GM20000 (cell line): ENCODE measurements at regions not wholly inside any gene's neighbourhood (a gene's known extent, or its start where the extent isn't known, plus 50 kb on each side); places are given as distances from the start of the nearest gene placed in this dataset.

ENCODE experiments used
- DNase-seq: peaks from one replicate; pipeline ENCODE4 v3.0.0; 2012; ENCODE audit warnings: low spot score
- TF ChIP-seq, protein P1 (sequence below): IDR thresholded peaks from 2 replicates; pipeline ENCODE4 v1.5.1; 2012; ENCODE audit warnings: mild to moderate bottlenecking, control low read depth; ENCODE audit errors: extremely low read depth, missing control alignments

DNA sequence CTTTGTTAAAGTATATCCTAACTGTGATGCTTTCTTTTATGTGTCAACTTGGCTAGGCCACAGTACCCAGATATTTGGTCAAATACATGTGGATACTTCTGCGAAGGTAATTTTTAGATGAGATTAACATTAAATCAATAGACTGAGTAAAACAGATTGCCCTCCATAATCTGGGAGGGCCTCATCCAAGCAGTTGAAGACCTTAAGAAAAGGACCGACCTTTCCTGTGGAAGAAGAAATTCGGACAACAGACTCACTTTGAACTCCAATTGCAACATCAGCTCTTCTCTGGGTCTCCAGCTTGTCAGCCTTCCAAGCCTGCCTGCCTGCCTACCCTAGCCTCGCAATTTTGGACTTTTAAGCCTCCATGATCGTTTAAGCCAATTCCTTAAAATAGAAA, 57.9 kb upstream of the DOCK9 start:
- TF ChIP-seq, protein P1, sequence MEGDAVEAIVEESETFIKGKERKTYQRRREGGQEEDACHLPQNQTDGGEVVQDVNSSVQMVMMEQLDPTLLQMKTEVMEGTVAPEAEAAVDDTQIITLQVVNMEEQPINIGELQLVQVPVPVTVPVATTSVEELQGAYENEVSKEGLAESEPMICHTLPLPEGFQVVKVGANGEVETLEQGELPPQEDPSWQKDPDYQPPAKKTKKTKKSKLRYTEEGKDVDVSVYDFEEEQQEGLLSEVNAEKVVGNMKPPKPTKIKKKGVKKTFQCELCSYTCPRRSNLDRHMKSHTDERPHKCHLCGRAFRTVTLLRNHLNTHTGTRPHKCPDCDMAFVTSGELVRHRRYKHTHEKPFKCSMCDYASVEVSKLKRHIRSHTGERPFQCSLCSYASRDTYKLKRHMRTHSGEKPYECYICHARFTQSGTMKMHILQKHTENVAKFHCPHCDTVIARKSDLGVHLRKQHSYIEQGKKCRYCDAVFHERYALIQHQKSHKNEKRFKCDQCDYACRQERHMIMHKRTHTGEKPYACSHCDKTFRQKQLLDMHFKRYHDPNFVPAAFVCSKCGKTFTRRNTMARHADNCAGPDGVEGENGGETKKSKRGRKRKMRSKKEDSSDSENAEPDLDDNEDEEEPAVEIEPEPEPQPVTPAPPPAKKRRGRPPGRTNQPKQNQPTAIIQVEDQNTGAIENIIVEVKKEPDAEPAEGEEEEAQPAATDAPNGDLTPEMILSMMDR = no peak

DNA sequence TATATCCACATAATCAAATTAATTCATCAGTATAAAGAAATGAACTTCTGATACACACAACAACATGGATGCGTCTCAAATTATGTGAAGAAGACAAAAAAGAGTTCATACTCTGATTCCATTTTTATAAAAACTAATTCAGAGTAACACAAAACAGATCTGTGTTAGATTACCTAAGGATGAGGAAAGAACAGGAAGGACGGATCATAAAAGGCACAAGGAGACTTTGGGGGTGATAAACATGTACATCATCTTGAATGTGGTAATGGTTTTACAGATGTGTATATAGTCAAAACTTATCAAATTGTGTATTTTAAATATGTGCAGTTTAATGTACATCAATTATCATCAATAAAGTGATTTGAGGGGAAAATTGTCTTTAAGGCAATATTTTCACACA, 59.9 kb upstream of the DOCK9 start:
- no peak for DNase-seq
- TF ChIP-seq, protein P1 = no peak

More for the DNA sequence above, 57.9 kb upstream of the DOCK9 start:
- no peak for DNase-seq

DNA sequence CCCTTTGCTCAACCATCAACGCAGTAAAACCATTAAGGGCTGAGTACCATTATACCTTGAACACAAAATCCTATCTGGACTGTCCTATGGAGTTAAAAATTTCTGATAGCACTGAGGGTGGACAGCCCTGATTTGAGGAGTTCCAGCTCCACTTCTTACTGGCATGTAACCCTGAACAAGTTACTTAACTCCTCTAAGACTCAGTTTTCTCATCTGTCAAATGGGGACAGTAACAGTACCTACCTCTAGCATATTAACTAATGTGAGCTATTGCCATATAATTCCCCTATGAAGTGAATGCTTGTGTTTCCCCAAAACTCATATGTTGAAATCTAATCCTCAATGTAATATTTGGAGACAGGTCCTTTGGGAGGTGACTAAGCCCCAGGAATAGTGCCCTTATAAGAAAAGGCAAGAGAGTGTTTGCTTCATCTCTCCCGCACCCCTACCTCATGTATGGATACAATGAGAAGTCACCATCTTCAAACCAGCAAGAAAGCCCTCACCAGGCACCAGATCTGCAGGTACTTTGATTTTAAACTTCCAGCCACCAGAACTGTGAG, 61.9 kb upstream of the DOCK9 start:
- TF ChIP-seq, protein P1 = no peak
- DNase-seq = no peak

DNA sequence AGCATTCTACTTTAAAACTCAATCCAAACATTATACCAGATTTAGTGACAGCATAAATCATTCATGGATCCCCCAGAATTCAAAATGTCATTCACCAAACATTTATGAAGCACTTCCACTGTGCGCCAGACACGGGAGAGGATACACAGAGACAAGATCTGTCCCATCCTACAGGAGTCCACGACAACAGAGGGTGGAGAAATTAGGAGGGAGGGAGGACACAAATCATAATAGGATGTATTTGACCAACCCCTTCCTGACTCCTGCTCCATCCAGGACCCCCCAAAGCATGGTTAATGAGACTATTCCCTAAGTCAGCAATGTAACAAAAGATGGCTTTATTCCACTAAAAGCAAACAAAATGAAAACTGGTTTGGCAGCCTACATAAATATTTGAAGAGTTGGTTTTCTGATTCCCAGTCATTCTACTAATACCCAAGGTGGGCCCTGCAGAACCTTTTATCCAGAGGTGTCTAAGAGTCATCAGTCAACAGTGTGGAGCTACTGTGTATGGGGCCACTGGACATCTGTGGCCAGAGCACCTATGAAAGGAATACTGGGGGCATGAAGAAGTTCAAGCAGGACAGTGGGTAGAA, 62.8 kb upstream of the DOCK9 start:
- TF ChIP-seq, protein P1 = no peak
- no peak for DNase-seq

DNA sequence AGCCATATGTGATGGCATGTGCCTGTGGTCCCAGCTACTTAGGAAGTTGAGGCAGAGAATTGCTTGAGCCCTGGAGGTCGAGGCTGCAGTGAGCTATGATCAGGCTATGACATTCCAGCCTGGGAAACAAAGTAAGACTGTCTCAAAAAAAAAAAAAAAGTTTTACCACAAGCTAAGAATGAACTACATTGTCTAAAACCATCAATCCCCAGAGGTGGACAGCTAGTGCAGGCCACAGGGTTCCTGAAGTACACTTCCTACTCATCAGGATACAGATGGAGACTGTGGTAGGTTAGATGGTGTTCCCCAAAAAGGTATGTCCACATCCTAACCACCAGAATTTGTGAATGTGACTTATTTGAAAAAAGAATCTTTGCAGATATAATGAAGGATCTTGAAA, 63.5 kb upstream of the DOCK9 start:
- DNase-seq = no peak
- TF ChIP-seq, protein P1 = no peak

DNA sequence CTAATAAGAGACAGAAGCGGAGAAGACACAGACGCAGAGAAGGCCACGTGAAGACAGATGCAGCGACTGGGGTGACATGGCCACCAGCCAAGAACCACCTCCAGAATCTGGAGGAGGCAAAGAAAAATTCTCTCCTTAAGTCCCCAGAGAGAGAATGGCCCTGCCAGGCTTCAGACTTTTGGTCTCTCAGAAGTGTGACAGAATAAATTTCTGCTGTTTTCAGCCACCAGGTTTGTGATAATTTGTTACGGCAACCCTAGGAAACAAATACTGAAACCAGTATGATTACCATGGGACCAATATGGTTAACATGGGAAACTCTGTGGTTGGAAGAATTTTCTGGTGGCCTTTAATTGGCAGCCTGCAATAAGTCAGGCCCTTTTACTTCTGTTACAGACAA, 63.9 kb upstream of the DOCK9 start:
- TF ChIP-seq, protein P1 = no peak
- no peak for DNase-seq

DNA sequence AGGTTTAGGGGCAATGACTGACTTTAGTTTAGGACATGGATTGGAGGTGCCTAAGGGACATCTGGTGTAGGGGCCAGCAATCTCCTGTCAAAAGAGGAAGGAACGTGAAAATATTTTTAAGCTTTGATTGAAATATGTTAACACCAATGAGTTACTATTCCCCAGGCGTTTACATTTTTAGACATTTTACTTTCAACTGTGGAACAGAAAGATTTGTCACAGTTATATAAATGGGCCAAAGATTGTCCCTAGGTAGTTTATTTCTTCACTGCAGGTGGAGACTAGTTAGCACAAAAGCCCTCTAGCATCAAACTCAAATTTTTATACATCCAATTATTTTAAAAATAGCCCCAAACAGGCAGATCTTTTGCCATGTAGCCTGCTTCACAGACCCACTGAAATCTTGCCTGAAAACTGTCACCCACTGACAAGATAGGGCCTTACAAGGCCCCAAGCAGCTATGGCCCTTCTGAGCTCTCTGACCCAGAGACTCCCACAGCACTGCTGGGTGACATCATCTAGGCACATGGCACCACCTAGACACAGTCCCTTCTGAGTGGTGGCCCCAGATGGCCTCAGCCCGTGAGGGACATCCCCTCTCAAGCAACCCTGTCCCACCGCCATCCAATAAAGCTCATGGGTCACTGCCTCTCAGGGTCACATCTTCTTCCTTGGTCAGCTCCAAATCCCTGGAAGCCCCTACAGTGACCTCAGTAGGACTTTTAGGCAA, 64.8 kb upstream of the DOCK9 start:
- DNase-seq = no peak
- TF ChIP-seq, protein P1 = no peak
